ENCODE measurements at regions not wholly inside any gene's neighbourhood (a gene's known extent, or its start where the extent isn't known, plus 50 kb on each side); places are given as distances from the start of the nearest gene placed in this dataset.
A peak's percentile ranks its signal among the peaks of the same experiment; 100 is the strongest.
"Not testable (repeated sequence)": the region's sequence is repeated elsewhere in the genome, so short reads cannot be mapped to it uniquely, and the experiment has no call there.

- DNase-seq (ENCODE audit: low read depth in 1 of 2, low spot score in 1 of 2) (no peak), ATAC-seq (no peak), FAIRE-seq (no peak)
- Histone ChIP-seq H3K4me3 (no peak overlapping the region), H3K27ac (no peak overlapping the region), H3K4me1 (no peaks in the 10 kb centered on the region), H3K9me3 (no peaks in the 10 kb centered on the region), H3K4me2 (no peak overlapping the region)
- ChIA-PET POLR2A (no interaction called here), CTCF (no interaction called here)
- TF ChIP-seq EHMT2 (IDR thresholded peaks at IDR 0.05; ENCODE audit: low read depth) (no peak), KDM5A (IDR thresholded peaks at IDR 0.05) (no peak), ESRRA (IDR thresholded peaks at IDR 0.05; ENCODE audit: borderline replicate concordance, low read length) (no peak), FOSB (CRISPR knock-in tag; IDR thresholded peaks at IDR 0.05) (no peak), FOSL2 (IDR thresholded peaks at IDR 0.05) (no peak), FOSL2 (CRISPR knock-in tag; IDR thresholded peaks at IDR 0.05) (no peak), KDM1A (IDR thresholded peaks at IDR 0.05; ENCODE audit: low read depth) (no peak), CBX2 (IDR thresholded peaks at IDR 0.05; ENCODE audit: borderline replicate concordance, low read depth) (no peak), JUN (IDR thresholded peaks at IDR 0.05) (no peak), RFX5 (IDR thresholded peaks at IDR 0.05) (no peak), USF2 (IDR thresholded peaks at IDR 0.05) (no peak), MAFK (IDR thresholded peaks at IDR 0.05; ENCODE audit: partially characterized antibody) (no peak), TP53 (CRISPR knock-in tag; IDR thresholded peaks at IDR 0.05) (no peak), HOXA7 (CRISPR knock-in tag; IDR thresholded peaks at IDR 0.05) (no peak), ZC3H11A (IDR thresholded peaks at IDR 0.05) (no peak), ZFP36 (IDR thresholded peaks at IDR 0.05; ENCODE audit: borderline replicate concordance, partially characterized antibody) (no peak), ZNF302 (CRISPR knock-in tag; IDR thresholded peaks at IDR 0.05) (no peak), MAZ (IDR thresholded peaks at IDR 0.05; ENCODE audit: borderline replicate concordance, low read depth, low read length) (no peak)
Observed at GRCh38 chr7:124177891-124178290, 145.0 kb upstream of the TMEM229A start.

- H3K4me1 ChIP-seq; H3K4me3 ChIP-seq; ATAC-seq; FAIRE-seq; CTCF ChIA-PET; DNase-seq (ENCODE audit: low read depth in 1 of 2, low spot score in 1 of 2); H3K9me3 ChIP-seq; H3K27ac ChIP-seq; H3K4me2 ChIP-seq; POLR2A ChIA-PET: not testable (repeated sequence)
- 79% methylated on average over 3 of the region's 3 CpGs for WGBS (ENCODE audit: missing lambda C conversion rate)
Observed at GRCh38 chr7:124171812-124172211, 138.9 kb upstream of the TMEM229A start.

GRCh38 chr7:124171068-124171467 is 138.2 kb upstream of the TMEM229A start:
- FAIRE-seq (no peak), DNase-seq (ENCODE audit: low read depth in 1 of 2, low spot score in 1 of 2) (peak in 1 of 2 experiments; percentile 14), ATAC-seq (no peak)
- POLR2A ChIA-PET: no interaction called here
- TF ChIP-seq EHF (CRISPR knock-in tag; IDR thresholded peaks at IDR 0.05): no peak
- TF ChIP-seq SMC3 (IDR thresholded peaks at IDR 0.05): 0 out of 3 replicates have a peak, but pooled peaks have one; percentile 26
- no peak for TF ChIP-seq REST (IDR thresholded peaks at IDR 0.05)
- no peak for TF ChIP-seq HOXA7 (CRISPR knock-in tag; IDR thresholded peaks at IDR 0.05)
- no peak for TF ChIP-seq RARB (CRISPR knock-in tag; IDR thresholded peaks at IDR 0.05)
- no peak for TF ChIP-seq NFE2L2 (conservative IDR thresholded peaks at IDR 0.05; ENCODE audit: low read length)
- TF ChIP-seq ZC3H11A (IDR thresholded peaks at IDR 0.05): no peak
- TF ChIP-seq PBX3 (IDR thresholded peaks at IDR 0.05): no peak
- TF ChIP-seq RAD21 (conservative IDR thresholded peaks at IDR 0.05 in 1 of 2, IDR thresholded peaks at IDR 0.05 in 1 of 2): peak; percentile 20 to 26; a peak in 2 of 5 replicates
- TF ChIP-seq RFX5 (IDR thresholded peaks at IDR 0.05): no peak
- no peak for TF ChIP-seq MAZ (IDR thresholded peaks at IDR 0.05; ENCODE audit: borderline replicate concordance, low read depth, low read length)
- TF ChIP-seq TFCP2L1 (CRISPR knock-in tag; IDR thresholded peaks at IDR 0.05): no peak
- no peak for TF ChIP-seq FOXS1 (CRISPR knock-in tag; IDR thresholded peaks at IDR 0.05)
- TF ChIP-seq HES2 (IDR thresholded peaks at IDR 0.05): no peak
- TF ChIP-seq MAX (IDR thresholded peaks at IDR 0.05): no peak
- no peak for TF ChIP-seq USF2 (IDR thresholded peaks at IDR 0.05)
- H3K9me3 ChIP-seq: no peaks in the 10 kb centered on the region
- CTCF ChIA-PET: interaction anchor here (0.9 to 1.4 kb wide), 2 partner anchors 596 to 614 kb away, joined by 3 to 6 read pairs; no protein-coding TSS in a partner anchor
- no peaks in the 10 kb centered on the region for H3K4me1 ChIP-seq
- WGBS (ENCODE audit: missing lambda C conversion rate): 2% methylated on average over 1 of the region's 1 CpG
- H3K27ac ChIP-seq: no peak overlapping the region
- H3K4me3 ChIP-seq: no peak overlapping the region
- no peak overlapping the region for H3K4me2 ChIP-seq

Measured in A549 (cell line).